Fibroblast of pulmonary artery (primary cell): ENCODE measurements at regions not wholly inside any gene's neighbourhood (a gene's known extent, or its start where the extent isn't known, plus 50 kb on each side); places are given as distances from the start of the nearest gene placed in this dataset.

Experiments used
- DNase-seq: peaks from one replicate; pipeline ENCODE4 v3.0.0-alpha.2; 2010; ENCODE audit warnings: low read depth
- H3K4me3 ChIP-seq: replicated peaks from 2 replicates; pipeline ENCODE4 v1.5.1; 2011; ENCODE audit warnings: low read depth, mild to moderate bottlenecking, control low read depth, low read length, moderate library complexity
- CTCF ChIP-seq: IDR thresholded peaks from 2 replicates; pipeline ENCODE4 v1.5.1; 2011; ENCODE audit warnings: mild to moderate bottlenecking, control low read depth, low read length, inconsistent platforms; ENCODE audit errors: missing control alignments

DNA sequence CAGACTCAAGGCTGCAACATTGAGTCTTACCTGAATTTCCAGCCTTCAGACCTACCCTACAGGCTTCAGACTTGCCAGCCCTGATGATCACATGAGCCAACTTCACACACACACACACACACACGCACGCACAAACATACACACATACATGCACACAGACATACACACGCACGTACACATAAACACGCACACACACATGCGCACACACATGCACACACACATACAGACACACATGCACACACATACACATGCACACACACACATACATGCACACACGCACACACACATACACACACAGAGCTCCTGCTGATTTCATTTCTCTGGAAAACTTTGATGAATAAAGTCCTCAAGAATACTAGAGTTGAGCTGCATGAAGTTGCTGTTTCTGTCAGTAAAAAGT, 78.3 kb upstream of the SLC2A1 start:
- H3K4me3 ChIP-seq, result no peak overlapping the region
- TF ChIP-seq CTCF, result no peak
- no peak for DNase-seq

- H3K4me3 ChIP-seq, result no peak overlapping the region
- no peak for DNase-seq
- no peak for TF ChIP-seq CTCF
Measured at GRCh38 chr1:43035821-43036741, 77.4 kb upstream of the SLC2A1 start.

DNA sequence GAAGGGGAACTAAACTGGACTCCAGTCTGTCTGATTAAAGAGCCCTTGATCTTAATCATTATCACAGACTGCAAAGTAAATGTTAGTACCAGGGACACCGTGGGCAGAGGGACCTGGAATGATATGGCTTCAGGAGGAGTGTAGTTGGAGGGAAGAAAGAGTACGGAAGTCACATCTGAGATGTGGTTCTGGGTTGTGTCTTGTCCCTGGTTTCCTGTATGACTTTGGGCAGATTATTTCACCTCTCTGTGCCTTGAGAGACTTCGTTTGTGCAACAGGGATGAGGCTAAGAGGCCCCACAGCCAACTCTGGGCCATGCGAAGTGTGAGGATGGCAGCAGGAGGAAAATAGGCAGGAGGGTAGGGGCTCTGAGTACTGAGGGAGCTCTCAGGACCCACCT, 76.1 kb upstream of the SLC2A1 start:
- no peak overlapping the region for H3K4me3 ChIP-seq
- no peak for DNase-seq
- no peak for TF ChIP-seq CTCF

- no peak for DNase-seq
- no peak for TF ChIP-seq CTCF
- H3K4me3 ChIP-seq, result no peak overlapping the region
Measured at GRCh38 chr1:43034195-43034658, 75.6 kb upstream of the SLC2A1 start.

DNA sequence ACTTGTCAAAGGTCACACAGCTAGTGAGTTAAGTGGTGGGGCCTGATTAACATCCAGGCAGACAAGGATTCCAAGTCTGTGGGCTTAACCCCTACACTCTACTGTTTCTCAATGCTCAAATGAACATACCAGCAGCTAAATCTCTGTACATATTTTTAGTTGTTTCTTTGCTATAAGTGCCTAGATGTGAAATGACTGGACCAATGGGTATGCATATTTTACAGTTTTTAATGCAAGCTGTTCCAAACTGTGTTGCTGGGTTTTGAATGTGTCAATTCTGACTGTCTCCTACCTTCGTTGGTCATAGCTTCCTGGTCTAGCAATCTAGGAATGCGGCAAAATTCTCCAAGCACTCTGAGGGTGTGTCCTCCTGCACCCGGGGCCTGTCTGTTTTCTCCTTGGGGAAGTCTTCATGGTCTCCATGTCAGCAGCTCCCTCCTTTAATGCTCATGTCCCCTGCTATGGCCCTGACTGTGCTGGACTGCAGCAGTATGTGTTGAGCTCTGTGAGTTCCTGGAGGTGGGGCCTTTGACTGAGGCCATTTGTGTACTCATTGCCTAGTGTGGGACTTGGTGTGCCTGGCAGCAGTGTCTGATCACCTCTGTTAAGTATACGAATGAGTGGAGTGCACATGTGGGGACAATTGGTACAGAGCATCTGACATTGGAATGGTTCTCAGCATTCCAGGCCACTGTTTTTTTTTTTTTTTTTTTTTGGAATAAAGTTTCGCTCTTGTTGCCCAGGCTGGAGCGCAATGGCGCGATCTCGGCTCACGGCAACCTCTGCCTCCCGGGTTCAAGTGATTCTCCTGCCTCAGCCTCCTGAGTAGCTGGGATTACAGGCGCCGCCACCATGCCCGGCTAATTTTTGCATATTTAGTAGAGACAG, 72.9 kb upstream of the SLC2A1 start:
- DNase-seq, result no peak
- no peak for TF ChIP-seq CTCF
- H3K4me3 ChIP-seq, result no peak overlapping the region

- no peak for TF ChIP-seq CTCF
- H3K4me3 ChIP-seq, result no peak overlapping the region
- DNase-seq, result no peak
Measured at GRCh38 chr1:43024905-43025304, 66.2 kb upstream of the SLC2A1 start.
